CD4-positive, alpha-beta memory T cell (primary cell): ENCODE measurements at regions not wholly inside any gene's neighbourhood (a gene's known extent, or its start where the extent isn't known, plus 50 kb on each side); places are given as distances from the start of the nearest gene placed in this dataset.
"Not testable (repeated sequence)": the region's sequence is repeated elsewhere in the genome, so short reads cannot be mapped to it uniquely, and the experiment has no call there.

Source experiments
- CTCF ChIA-PET: fragments of 350-600 bp; sonication (Branson Sonifier 250); formaldehyde crosslinking; loops from one replicate; lab custom pipeline; 2021; ENCODE audit warnings: inconsistent platforms; ENCODE audit not compliant: partially characterized antibody; lab: Charles Lee
- POLR2A ChIA-PET: fragments of 350-600 bp; sonication (Branson Sonifier 250); formaldehyde crosslinking; loops from one replicate; lab custom pipeline; 2021; ENCODE audit not compliant: partially characterized antibody; lab: Charles Lee
- DNase-seq, 5 donors: peaks; one replicate each; pipeline versions ENCODE4 v3.0.0 to v3.0.0-alpha.2; 2020 to 2022; ENCODE audit warnings: mixed read lengths in 1 of 5
- H3K27ac ChIP-seq: one replicate; pipeline ENCODE4 v1.7.0; 2013; ENCODE audit warnings: low read depth, low read length
- H3K27me3 ChIP-seq: 2 replicates; pipeline ENCODE4 v1.7.0; 2013; ENCODE audit warnings: mild to moderate bottlenecking, low read length, moderate library complexity; ENCODE audit not compliant: insufficient read depth
- H3K36me3 ChIP-seq: 2 replicates; pipeline ENCODE4 v1.7.0; 2013; ENCODE audit warnings: mild to moderate bottlenecking, low read length, moderate library complexity; ENCODE audit not compliant: insufficient read depth
- H3K4me1 ChIP-seq: 2 replicates; pipeline ENCODE4 v1.7.0; 2013; ENCODE audit warnings: mild to moderate bottlenecking, low read length, moderate library complexity; ENCODE audit not compliant: insufficient read depth
- H3K4me3 ChIP-seq, 2 donors: one replicate each; pipeline ENCODE4 v1.7.0; 2013; ENCODE audit warnings: low read length in 2 of 2, mild to moderate bottlenecking in 1 of 2
- H3K9me3 ChIP-seq, 2 donors: one replicate each; pipeline ENCODE4 v1.7.0; 2013; ENCODE audit warnings: low read length in 2 of 2, control low read depth in 1 of 2; ENCODE audit not compliant: control insufficient read depth in 1 of 2
- H3K27ac Mint-ChIP-seq, 7 donors: one replicate each; pipeline ENCODE4 v1.8.0; 2020 to 2021; ENCODE audit warnings: mixed read lengths in 7 of 7, mild to moderate bottlenecking in 6 of 7, inconsistent platforms in 3 of 7, moderate library complexity in 3 of 7
- H3K27me3 Mint-ChIP-seq, 2 donors: one replicate each; pipeline ENCODE4 v1.8.0; 2020 to 2021; ENCODE audit warnings: mixed read lengths in 2 of 2
- H3K36me3 Mint-ChIP-seq, 2 donors: one replicate each; pipeline ENCODE4 v1.8.0; 2020 to 2021; ENCODE audit warnings: mixed read lengths in 2 of 2, inconsistent platforms in 1 of 2, mild to moderate bottlenecking in 1 of 2
- H3K4me1 Mint-ChIP-seq, 4 donors: one replicate each; pipeline ENCODE4 v1.8.0; 2020 to 2021; ENCODE audit warnings: mixed read lengths in 4 of 4, mild to moderate bottlenecking in 1 of 4
- H3K4me3 Mint-ChIP-seq, 8 donors: one replicate each; pipeline ENCODE4 v1.8.0; 2020 to 2021; ENCODE audit warnings: mixed read lengths in 8 of 8, mild to moderate bottlenecking in 7 of 8, moderate library complexity in 6 of 8, inconsistent platforms in 3 of 8
- H3K9me3 Mint-ChIP-seq, 8 donors: one replicate each; pipeline ENCODE4 v1.8.0; 2020 to 2021; ENCODE audit warnings: mixed read lengths in 8 of 8, mild to moderate bottlenecking in 5 of 8, inconsistent platforms in 3 of 8, moderate library complexity in 1 of 8
- intact Hi-C: fragments of 100-400 bp; cut with micrococcal nuclease; formaldehyde crosslinking; loops from one replicate; pipeline ENCODE4 v1.15.1; 2023

DNA sequence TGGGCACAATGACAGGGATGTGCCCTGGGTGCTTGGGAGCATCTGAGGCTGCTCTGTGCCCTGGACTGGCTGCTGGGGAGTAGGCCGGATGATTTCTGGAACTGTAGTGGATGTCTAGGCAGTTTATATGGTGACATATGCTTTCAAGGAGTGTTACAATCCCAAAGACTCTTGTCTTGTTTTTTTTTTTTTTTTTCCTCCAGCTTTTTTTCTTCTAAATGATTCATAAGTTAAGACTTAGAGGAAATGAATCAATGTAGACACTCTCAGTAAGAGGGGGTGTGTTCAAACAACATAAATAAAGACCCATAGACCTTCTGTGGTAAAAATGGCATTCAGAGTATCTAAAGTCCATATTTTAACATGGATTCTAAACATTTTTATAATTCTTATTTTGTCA, 706.1 kb upstream of the GOLIM4 start:
- Mint-ChIP-seq H3K4me1 (no peaks in the 10 kb centered on the region), H3K27ac (no peak overlapping the region), H3K4me3 (no peak overlapping the region), H3K27me3 (no peaks in the 10 kb centered on the region), H3K9me3 (peaks cover 0 to 3% (median 0%) of the 10 kb centered on the region in 8 donors), H3K36me3 (no peaks in the 10 kb centered on the region)
- no peaks in the 10 kb centered on the region for H3K4me1 ChIP-seq
- H3K4me3 ChIP-seq: no peak overlapping the region
- H3K9me3 ChIP-seq: no peaks in the 10 kb centered on the region
- CTCF ChIA-PET: no interaction called here
- no peak overlapping the region for H3K27ac ChIP-seq
- no peak for DNase-seq
- H3K36me3 ChIP-seq: no peaks in the 10 kb centered on the region
- intact Hi-C loops: no loop called here
- POLR2A ChIA-PET: no interaction called here
- H3K27me3 ChIP-seq: no peaks in the 10 kb centered on the region

DNA sequence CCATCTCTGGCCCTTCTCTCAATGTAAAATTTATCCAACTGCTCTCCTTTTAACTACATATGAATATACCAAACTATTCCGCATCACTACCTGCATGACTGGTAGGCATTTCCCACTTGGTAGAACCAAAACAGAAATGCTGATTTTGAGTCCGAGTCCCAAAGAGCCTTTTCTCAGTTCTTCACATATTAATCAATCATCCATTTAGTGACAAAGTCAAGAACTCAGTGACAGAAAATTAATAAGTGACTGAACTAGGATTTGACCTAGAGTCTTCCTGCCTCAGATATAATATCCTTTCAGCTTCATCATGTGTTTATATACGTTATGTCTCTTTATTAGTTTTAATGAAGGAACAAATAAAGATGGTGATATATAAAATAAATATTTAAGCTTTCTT, 700.6 kb upstream of the GOLIM4 start:
- H3K27ac ChIP-seq: no peak overlapping the region
- H3K4me1 ChIP-seq: no peaks in the 10 kb centered on the region
- H3K27ac Mint-ChIP-seq: no peak overlapping the region
- H3K36me3 ChIP-seq: no peaks in the 10 kb centered on the region
- no peaks in the 10 kb centered on the region for H3K27me3 Mint-ChIP-seq
- no peaks in the 10 kb centered on the region for H3K27me3 ChIP-seq
- H3K36me3 Mint-ChIP-seq: no peaks in the 10 kb centered on the region
- H3K4me3 ChIP-seq: no peak overlapping the region
- no peaks in the 10 kb centered on the region for H3K9me3 ChIP-seq
- ChIA-PET CTCF (no interaction called here), POLR2A (no interaction called here)
- intact Hi-C loops: no loop called here
- H3K4me3 Mint-ChIP-seq: no peak overlapping the region
- no peak for DNase-seq
- H3K9me3 Mint-ChIP-seq: peaks cover 0 to 2% (median 0%) of the 10 kb centered on the region in 8 donors
- no peaks in the 10 kb centered on the region for H3K4me1 Mint-ChIP-seq

DNA sequence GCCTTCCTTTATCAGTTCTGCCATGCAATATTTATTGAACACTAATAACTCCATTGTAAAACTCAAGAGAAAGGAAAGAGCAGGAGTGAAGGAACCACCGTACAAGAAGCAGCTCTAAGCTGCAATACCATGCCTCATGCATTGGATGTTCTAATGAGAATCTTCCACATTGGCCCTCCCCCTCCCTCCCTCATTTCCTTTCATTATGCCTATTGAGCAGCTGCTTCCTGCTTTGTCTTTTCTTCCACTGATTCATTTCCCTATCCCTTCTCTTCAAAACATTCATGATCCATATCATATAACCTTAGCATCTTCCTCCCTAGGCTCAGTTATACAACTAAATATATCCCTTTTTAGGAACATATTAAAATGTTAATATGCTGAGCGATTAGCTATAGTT, 698.7 kb upstream of the GOLIM4 start:
- DNase-seq: no peak
- Mint-ChIP-seq H3K27ac (no peak overlapping the region), H3K4me1 (no peaks in the 10 kb centered on the region), H3K4me3 (no peak overlapping the region), H3K9me3 (peaks cover 0 to 2% (median 0%) of the 10 kb centered on the region in 8 donors), H3K27me3 (no peaks in the 10 kb centered on the region), H3K36me3 (no peaks in the 10 kb centered on the region)
- POLR2A ChIA-PET: no interaction called here
- no peaks in the 10 kb centered on the region for H3K9me3 ChIP-seq
- H3K27me3 ChIP-seq: no peaks in the 10 kb centered on the region
- CTCF ChIA-PET: no interaction called here
- H3K36me3 ChIP-seq: no peaks in the 10 kb centered on the region
- H3K4me1 ChIP-seq: no peaks in the 10 kb centered on the region
- H3K27ac ChIP-seq: no peak overlapping the region
- no peak overlapping the region for H3K4me3 ChIP-seq
- intact Hi-C loops: no loop called here

DNA sequence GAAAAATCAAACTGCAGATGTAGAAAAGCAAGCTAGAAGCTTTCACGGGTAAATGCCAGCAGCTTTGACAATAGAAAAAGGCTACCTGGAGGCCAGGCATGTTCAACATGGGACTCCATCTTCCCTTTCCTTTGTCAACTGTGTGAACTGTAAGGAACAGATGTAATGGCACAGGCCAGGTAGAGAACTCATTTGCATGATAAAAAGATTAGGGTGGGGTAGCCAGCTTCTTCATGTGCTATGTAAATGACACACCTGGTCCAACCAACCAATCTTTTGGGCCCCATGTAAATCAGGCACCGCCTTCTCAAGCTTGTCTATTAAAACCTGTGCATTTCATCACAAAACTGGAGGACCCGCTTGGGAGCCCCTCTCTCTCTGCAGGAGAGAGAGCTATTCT, 686.5 kb upstream of the GOLIM4 start:
- CTCF ChIA-PET: no interaction called here
- H3K27me3 Mint-ChIP-seq: no peaks in the 10 kb centered on the region
- Histone ChIP-seq H3K9me3 (no peaks in the 10 kb centered on the region), H3K27ac (no peak overlapping the region), H3K4me1 (no peaks in the 10 kb centered on the region), H3K27me3 (no peaks in the 10 kb centered on the region), H3K4me3 (no peak overlapping the region), H3K36me3 (no peaks in the 10 kb centered on the region)
- H3K36me3 Mint-ChIP-seq: no peaks in the 10 kb centered on the region
- DNase-seq: no peak
- H3K9me3 Mint-ChIP-seq: peaks cover 4 to 15% (median 5%) of the 10 kb centered on the region in 8 donors
- H3K27ac Mint-ChIP-seq: no peak overlapping the region
- POLR2A ChIA-PET: no interaction called here
- H3K4me1 Mint-ChIP-seq: no peaks in the 10 kb centered on the region
- H3K4me3 Mint-ChIP-seq: no peak overlapping the region
- intact Hi-C loops: no loop called here

DNA sequence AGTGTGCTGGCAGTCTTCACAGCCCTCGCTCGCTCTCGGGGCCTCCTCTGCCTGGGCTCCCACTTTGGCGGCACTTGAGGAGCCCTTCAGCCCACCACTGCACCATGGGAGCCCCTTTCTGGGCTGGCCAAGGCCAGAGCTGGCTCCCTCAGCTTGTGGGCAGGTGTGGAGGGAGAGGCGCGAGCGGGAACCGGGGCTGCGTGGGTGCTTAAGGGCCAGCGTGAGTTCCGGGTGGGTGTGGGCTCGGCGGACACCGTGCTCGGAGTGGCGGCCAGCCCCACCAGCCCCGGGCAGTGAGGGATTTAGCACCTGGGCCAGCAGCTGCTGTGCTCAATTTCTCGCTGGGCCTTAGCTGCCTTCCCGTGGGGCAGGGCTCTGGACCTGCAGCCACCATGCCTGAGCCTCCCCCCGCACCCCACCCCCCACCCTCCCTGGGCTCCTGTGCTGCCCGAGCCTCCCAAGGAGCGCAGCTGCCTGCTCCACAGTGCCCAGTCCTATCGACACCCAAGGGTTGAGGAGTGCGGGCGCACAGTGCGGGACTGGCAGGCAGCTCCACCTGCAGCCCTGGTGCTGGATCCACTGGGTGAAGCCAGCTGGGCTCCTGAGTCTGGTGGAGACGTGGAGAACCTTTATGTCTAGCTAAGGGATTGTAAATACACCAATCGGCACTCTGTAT, 684.4 kb upstream of the GOLIM4 start:
- H3K4me1 Mint-ChIP-seq, H3K4me3 ChIP-seq, H3K9me3 ChIP-seq, H3K36me3 ChIP-seq, DNase-seq, H3K4me3 Mint-ChIP-seq, H3K27ac ChIP-seq, H3K27me3 ChIP-seq, H3K4me1 ChIP-seq, POLR2A ChIA-PET, CTCF ChIA-PET, H3K36me3 Mint-ChIP-seq, H3K27me3 Mint-ChIP-seq, intact Hi-C loops, H3K27ac Mint-ChIP-seq: not testable (repeated sequence)
- H3K9me3 Mint-ChIP-seq: peaks cover 0 to 12% (median 6%) of the 10 kb centered on the region in 8 donors

DNA sequence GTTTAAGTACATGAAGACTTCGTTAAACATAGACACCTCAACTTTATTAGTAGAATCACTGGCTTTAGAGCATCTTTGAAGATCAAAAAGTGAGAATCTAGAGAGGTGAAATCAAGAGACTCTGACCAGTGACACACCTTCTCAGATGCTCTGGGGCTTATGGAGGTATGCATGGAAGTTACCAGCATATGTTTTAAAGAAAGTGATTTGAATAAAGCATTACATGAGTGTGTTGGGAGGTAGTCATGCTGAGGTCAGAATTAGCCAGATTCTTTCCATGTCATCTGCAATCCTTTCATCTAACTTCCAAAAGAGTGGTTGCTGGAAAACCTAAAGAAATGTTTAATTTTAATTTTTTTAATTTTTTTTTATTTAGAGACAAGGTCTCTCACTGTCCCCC, 658.0 kb upstream of the GOLIM4 start:
- ChIA-PET CTCF (no interaction called here), POLR2A (no interaction called here)
- Mint-ChIP-seq H3K27ac (no peak overlapping the region), H3K4me1 (no peaks in the 10 kb centered on the region), H3K9me3 (peaks cover 0 to 11% (median 0%) of the 10 kb centered on the region in 8 donors), H3K36me3 (no peaks in the 10 kb centered on the region), H3K27me3 (no peaks in the 10 kb centered on the region), H3K4me3 (no peak overlapping the region)
- no peak for DNase-seq
- Histone ChIP-seq H3K27ac (no peak overlapping the region), H3K4me3 (no peak overlapping the region), H3K4me1 (no peaks in the 10 kb centered on the region), H3K27me3 (no peaks in the 10 kb centered on the region), H3K9me3 (no peaks in the 10 kb centered on the region), H3K36me3 (no peaks in the 10 kb centered on the region)
- intact Hi-C loops: no loop called here

DNA sequence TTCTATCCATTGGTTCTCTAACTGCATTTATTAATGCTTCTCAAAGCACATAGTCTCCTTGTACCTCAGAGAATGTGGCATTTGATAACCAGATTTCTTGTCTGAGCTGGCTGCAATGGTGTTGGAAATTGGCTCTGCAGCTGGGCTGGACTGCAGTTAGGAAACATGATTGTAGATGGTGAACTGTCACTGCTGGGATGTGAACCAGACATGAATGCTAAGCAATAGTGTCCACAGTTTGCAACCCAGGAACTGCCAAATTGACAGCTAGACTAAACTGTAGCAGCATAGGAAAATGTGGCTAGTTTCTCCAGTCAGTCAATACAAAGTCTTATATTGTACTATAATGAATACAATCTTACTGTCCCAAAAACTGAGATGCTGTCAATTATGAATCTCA, 656.6 kb upstream of the GOLIM4 start:
- no peaks in the 10 kb centered on the region for H3K4me1 ChIP-seq
- no peaks in the 10 kb centered on the region for H3K9me3 ChIP-seq
- H3K27ac ChIP-seq: no peak overlapping the region
- POLR2A ChIA-PET: no interaction called here
- no peaks in the 10 kb centered on the region for H3K36me3 ChIP-seq
- CTCF ChIA-PET: no interaction called here
- no peaks in the 10 kb centered on the region for H3K27me3 Mint-ChIP-seq
- intact Hi-C loops: no loop called here
- no peak overlapping the region for H3K4me3 Mint-ChIP-seq
- no peaks in the 10 kb centered on the region for H3K4me1 Mint-ChIP-seq
- H3K36me3 Mint-ChIP-seq: no peaks in the 10 kb centered on the region
- H3K9me3 Mint-ChIP-seq: peaks cover 0 to 7% (median 0%) of the 10 kb centered on the region in 8 donors
- H3K4me3 ChIP-seq: no peak overlapping the region
- no peak overlapping the region for H3K27ac Mint-ChIP-seq
- H3K27me3 ChIP-seq: no peaks in the 10 kb centered on the region
- DNase-seq: no peak

DNA sequence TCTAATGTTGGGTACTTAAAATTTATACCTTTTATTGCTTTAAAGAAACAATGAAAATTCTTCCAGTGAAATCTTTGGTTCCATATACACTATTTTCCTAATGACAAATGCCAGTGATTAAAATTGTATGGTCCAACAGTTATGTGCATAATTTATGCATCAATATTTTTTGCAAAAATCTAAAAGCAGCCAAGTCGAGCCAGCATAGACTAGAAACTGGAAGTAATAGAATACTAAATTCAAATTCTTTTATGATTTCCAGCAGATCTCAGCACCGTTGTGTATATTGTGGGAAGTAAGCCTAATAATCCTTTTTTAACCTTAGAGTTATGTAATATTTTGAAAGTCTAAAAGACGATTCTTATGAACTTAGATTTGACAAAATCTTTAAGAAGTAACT, 652.0 kb upstream of the GOLIM4 start:
- Histone ChIP-seq H3K4me1 (no peaks in the 10 kb centered on the region), H3K36me3 (no peaks in the 10 kb centered on the region), H3K27me3 (no peaks in the 10 kb centered on the region), H3K4me3 (no peak overlapping the region), H3K9me3 (no peaks in the 10 kb centered on the region), H3K27ac (no peak overlapping the region)
- no peak overlapping the region for H3K27ac Mint-ChIP-seq
- H3K4me1 Mint-ChIP-seq: no peaks in the 10 kb centered on the region
- intact Hi-C loops: no loop called here
- H3K4me3 Mint-ChIP-seq: no peak overlapping the region
- H3K9me3 Mint-ChIP-seq: peaks cover 0 to 16% (median 9%) of the 10 kb centered on the region in 8 donors
- DNase-seq: no peak
- ChIA-PET POLR2A (no interaction called here), CTCF (no interaction called here)
- no peaks in the 10 kb centered on the region for H3K36me3 Mint-ChIP-seq
- H3K27me3 Mint-ChIP-seq: no peaks in the 10 kb centered on the region
